ENCODE measurements at regions not wholly inside any gene's neighbourhood (a gene's known extent, or its start where the extent isn't known, plus 50 kb on each side); places are given as distances from the start of the nearest gene placed in this dataset.

DNA sequence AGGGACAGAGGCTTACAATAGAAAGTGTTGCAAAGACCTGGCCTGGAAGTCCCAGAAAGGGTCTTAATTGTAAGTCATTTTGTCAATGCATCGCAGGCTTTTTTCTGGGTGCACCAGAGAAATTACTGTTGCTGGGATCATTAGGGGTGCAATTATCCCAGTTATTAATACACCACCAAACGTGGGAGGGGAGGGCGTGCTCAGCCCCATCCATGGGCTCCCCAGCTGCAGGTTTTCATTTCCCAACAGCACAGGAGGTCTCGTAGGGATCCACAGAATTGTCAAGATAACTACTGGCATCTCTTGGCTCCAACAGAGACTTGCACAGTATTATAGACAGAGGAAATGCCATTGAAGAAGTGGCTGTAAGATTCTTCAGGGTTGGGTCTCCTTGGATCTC lies 69.6 kb upstream of the FZD7 start:
- no peak for DNase-seq (ENCODE audit: extremely low spot score, unreplicated experiment)
- Mint-ChIP-seq H3K4me3 (no peak overlapping the region), H3K9me3 (no peaks in the 10 kb centered on the region), H3K27me3 (peaks cover 4% of the 10 kb centered on the region), H3K27ac (no peak overlapping the region), H3K36me3 (no peaks in the 10 kb centered on the region), H3K4me1 (ENCODE audit: unreplicated experiment) (peaks cover 31% of the 10 kb centered on the region)
- TF ChIP-seq, protein P1, sequence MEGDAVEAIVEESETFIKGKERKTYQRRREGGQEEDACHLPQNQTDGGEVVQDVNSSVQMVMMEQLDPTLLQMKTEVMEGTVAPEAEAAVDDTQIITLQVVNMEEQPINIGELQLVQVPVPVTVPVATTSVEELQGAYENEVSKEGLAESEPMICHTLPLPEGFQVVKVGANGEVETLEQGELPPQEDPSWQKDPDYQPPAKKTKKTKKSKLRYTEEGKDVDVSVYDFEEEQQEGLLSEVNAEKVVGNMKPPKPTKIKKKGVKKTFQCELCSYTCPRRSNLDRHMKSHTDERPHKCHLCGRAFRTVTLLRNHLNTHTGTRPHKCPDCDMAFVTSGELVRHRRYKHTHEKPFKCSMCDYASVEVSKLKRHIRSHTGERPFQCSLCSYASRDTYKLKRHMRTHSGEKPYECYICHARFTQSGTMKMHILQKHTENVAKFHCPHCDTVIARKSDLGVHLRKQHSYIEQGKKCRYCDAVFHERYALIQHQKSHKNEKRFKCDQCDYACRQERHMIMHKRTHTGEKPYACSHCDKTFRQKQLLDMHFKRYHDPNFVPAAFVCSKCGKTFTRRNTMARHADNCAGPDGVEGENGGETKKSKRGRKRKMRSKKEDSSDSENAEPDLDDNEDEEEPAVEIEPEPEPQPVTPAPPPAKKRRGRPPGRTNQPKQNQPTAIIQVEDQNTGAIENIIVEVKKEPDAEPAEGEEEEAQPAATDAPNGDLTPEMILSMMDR (conservative IDR thresholded peaks at IDR 0.05): no peak

DNA sequence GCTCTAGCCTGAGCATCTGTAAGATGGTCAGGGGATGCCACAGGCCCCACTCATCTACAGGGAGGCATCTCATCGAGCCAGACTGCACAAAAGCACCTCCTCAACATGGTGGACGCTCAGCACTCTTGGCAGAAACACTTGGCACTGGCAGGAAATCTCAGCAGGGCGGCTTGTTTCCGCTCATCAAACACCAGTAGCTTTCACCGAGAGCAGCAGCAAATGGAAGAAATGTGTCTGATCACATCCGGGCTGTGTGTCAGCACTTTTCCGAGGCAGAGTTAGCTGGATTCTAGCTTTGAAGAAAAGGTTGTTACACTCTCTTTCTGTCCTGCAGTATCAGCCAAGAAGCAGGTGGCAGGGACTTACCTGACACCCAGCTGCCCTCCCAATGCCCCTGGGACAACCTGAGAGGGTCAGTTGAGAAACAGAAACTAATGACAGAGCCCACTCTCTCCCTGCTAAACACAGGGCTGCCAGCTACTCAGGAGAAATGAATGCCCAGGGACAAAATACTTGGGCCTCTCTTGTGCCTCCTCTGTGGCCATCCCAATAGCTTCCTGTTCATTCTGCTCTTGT lies 68.9 kb upstream of the FZD7 start:
- Mint-ChIP-seq H3K27me3 (peaks cover 7% of the 10 kb centered on the region), H3K36me3 (no peaks in the 10 kb centered on the region), H3K4me3 (no peak overlapping the region), H3K27ac (no peak overlapping the region), H3K4me1 (ENCODE audit: unreplicated experiment) (peaks cover 38% of the 10 kb centered on the region), H3K9me3 (no peaks in the 10 kb centered on the region)
- TF ChIP-seq, protein P1 (conservative IDR thresholded peaks at IDR 0.05): no peak
- no peak for DNase-seq (ENCODE audit: extremely low spot score, unreplicated experiment)

- peak overlapping the region; percentile 41 for H3K4me3 Mint-ChIP-seq
- no peaks in the 10 kb centered on the region for H3K9me3 Mint-ChIP-seq
- no peaks in the 10 kb centered on the region for H3K36me3 Mint-ChIP-seq
- peaks cover 7% of the 10 kb centered on the region for H3K27me3 Mint-ChIP-seq
- no peak overlapping the region for H3K27ac Mint-ChIP-seq
- peaks cover 44% of the 10 kb centered on the region for H3K4me1 Mint-ChIP-seq (ENCODE audit: unreplicated experiment)
- TF ChIP-seq, protein P1 (conservative IDR thresholded peaks at IDR 0.05): peak; percentile 36
- no peak for DNase-seq (ENCODE audit: extremely low spot score, unreplicated experiment)
Measured at GRCh38 chr2:201965550-201965949, 68.1 kb upstream of the FZD7 start.

DNA sequence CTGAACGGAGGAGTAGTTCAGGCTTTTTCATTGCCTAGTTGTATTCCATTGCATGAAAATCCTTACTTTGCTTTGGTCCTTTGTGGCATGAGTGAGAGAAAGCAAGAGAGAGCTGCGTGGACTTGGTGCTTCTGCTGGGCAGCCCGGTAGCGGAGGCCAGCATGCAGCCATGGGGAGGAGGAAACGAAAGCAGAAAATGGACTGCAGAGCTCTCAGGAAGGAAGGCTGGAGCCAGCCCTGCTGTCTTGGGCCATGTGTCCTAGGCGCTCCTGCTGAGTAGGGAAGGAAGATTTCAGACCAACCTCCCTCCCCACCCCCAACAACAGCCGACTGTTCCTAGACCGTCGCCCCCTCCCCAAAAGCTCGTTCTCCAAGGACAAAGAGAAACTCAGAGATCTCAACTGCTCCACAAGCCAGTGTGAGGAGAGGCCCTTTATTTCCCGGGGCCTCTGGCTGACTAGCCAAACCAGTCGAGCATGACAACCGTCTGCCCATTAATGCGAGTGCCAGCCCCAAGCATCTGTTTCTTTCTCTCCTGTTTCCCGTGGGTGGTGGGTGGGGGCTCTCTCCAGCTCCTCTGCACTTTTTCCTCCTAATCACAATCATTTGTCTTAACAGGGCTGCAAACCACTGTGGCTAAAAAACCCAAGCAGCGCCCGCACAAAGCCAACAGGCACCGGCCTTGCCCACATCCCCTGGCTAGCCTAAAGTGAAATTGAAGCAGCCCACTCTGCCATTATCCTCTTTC lies 66.8 kb upstream of the FZD7 start:
- TF ChIP-seq, protein P1 (conservative IDR thresholded peaks at IDR 0.05): no peak
- H3K9me3 Mint-ChIP-seq: no peaks in the 10 kb centered on the region
- peaks cover 4% of the 10 kb centered on the region for H3K27me3 Mint-ChIP-seq
- H3K36me3 Mint-ChIP-seq: no peaks in the 10 kb centered on the region
- no peak for DNase-seq (ENCODE audit: extremely low spot score, unreplicated experiment)
- H3K4me1 Mint-ChIP-seq (ENCODE audit: unreplicated experiment): peaks cover 44% of the 10 kb centered on the region
- H3K4me3 Mint-ChIP-seq: peak overlapping the region; percentile 61
- peak overlapping the region; percentile 85 for H3K27ac Mint-ChIP-seq

DNA sequence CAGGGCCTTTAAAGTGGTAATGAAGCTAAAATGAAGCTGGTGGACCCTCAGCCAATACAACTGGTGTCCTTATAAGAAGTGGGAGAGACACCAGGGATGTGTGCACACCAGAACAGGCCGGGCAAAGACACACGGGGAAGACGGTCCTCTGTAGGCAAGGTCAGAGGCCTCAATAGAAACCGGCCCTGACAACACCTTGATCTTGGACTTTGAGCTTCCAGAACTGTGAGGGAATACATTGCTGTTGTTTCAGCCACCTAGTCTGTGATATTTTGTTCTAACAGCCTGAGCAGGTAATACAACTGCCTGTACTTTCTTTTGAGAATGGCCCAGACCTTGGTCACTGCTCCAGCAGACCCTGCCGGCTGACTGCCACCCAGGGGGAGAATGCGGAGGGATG lies 65.6 kb upstream of the FZD7 start:
- Mint-ChIP-seq H3K36me3 (no peaks in the 10 kb centered on the region), H3K9me3 (no peaks in the 10 kb centered on the region), H3K4me3 (no peak overlapping the region), H3K4me1 (ENCODE audit: unreplicated experiment) (peaks cover 37% of the 10 kb centered on the region), H3K27ac (no peak overlapping the region), H3K27me3 (peaks cover 4% of the 10 kb centered on the region)
- TF ChIP-seq, protein P1 (conservative IDR thresholded peaks at IDR 0.05): no peak
- DNase-seq (ENCODE audit: extremely low spot score, unreplicated experiment): no peak
